ENCODE measurements at regions not wholly inside any gene's neighbourhood (a gene's known extent, or its start where the extent isn't known, plus 50 kb on each side); places are given as distances from the start of the nearest gene placed in this dataset.
"Not testable (repeated sequence)": the region's sequence is repeated elsewhere in the genome, so short reads cannot be mapped to it uniquely, and the experiment has no call there.

DNA sequence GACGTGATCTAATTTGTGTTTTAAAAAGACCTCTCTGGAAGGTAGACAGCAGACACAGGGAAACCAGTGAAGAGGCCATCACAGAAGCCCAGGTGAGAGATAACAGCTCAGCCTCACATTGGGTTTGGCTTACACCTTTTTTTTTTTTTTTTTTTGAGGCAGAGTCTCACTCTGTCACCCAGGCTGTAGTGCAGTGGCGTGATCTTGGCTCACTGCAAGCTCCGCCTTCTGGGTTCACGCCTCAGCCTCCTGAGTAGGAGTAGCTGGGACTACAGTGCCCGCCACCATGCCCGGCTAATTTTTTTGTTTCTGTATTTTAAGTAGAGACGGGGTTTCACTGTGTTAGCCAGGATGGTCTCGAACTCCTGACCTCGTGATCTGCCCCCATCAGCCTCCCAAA, 412.3 kb downstream of the KCNRG start:
- H3K4me1 Mint-ChIP-seq; H3K4me3 Mint-ChIP-seq; H3K27me3 ChIP-seq (ENCODE audit: control insufficient read depth in 2 of 2, insufficient read depth in 2 of 2, low read length in 2 of 2); H3K9me3 ChIP-seq (ENCODE audit: control insufficient read depth in 2 of 3, low read length in 3 of 3); H3K36me3 ChIP-seq (ENCODE audit: control insufficient read depth in 2 of 3, insufficient read depth in 3 of 3, low read length in 3 of 3); DNase-seq; POLR2A ChIA-PET; H3K9me3 Mint-ChIP-seq; H3K27ac Mint-ChIP-seq; H3K36me3 Mint-ChIP-seq; H3K27me3 Mint-ChIP-seq; H3K4me3 ChIP-seq (ENCODE audit: low read length); CTCF ChIA-PET; H3K27ac ChIP-seq (ENCODE audit: low read depth, low read length); intact Hi-C loops (cut with micrococcal nuclease): not testable (repeated sequence)
- peak; percentile 89 for ATAC-seq
- peaks cover 0 to 19% of the 10 kb centered on the region in 2 donors for H3K4me1 ChIP-seq (ENCODE audit: control insufficient read depth in 2 of 2, insufficient read depth in 2 of 2, low read length in 2 of 2)

DNA sequence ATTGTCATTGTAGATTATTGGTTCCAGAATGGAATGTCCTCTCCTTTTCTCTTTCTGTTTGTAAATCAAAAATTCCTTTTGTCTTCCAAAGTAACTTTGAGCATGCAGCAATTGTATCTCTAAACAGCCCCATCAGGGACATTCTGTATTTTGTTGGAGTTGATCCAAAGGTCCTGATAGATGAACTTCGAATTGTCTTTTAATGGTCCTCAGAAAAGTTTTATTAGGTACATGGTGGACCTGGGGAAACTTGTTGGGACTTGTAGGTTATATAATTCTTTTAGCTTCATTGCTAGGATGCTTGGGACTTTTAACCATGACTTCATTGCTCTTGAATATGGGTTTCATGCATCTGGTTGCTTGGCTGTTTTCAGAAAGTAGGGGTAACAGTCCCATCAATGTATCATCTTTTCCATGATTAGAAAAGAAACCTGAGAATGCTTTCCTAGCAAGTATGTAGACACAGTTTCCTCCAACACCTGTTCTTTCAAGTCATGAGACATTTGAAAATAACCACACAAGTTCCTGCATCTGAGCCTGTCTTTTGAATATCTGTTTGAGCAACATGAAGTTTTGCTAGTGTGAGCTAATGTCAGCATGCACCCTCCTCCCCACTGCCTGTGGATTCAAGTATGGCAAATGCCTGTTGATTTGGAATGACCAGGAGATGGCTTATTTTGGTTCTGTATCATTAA, 413.1 kb downstream of the KCNRG start:
- H3K9me3 ChIP-seq (ENCODE audit: control insufficient read depth in 2 of 3, low read length in 3 of 3), result no peaks in the 10 kb centered on the region
- peaks cover 0 to 14% of the 10 kb centered on the region in 2 donors for H3K4me1 ChIP-seq (ENCODE audit: control insufficient read depth in 2 of 2, insufficient read depth in 2 of 2, low read length in 2 of 2)
- Mint-ChIP-seq H3K27me3 (no peaks in the 10 kb centered on the region), H3K4me3 (no peak overlapping the region), H3K9me3 (peaks cover 0 to 3% (median 0%) of the 10 kb centered on the region in 11 donors), H3K36me3 (no peaks in the 10 kb centered on the region), H3K27ac (peak overlapping the region in 1 of 9 donors; percentile 62), H3K4me1 (peaks cover 0 to 8% (median 0%) of the 10 kb centered on the region in 7 donors)
- ChIA-PET POLR2A (no interaction called here), CTCF (no interaction called here)
- no peak for ATAC-seq
- no peaks in the 10 kb centered on the region for H3K27me3 ChIP-seq (ENCODE audit: control insufficient read depth in 2 of 2, insufficient read depth in 2 of 2, low read length in 2 of 2)
- H3K36me3 ChIP-seq (ENCODE audit: control insufficient read depth in 2 of 3, insufficient read depth in 3 of 3, low read length in 3 of 3), result no peaks in the 10 kb centered on the region
- no peak for DNase-seq
- no peak overlapping the region for H3K4me3 ChIP-seq (ENCODE audit: low read length)
- H3K27ac ChIP-seq (ENCODE audit: low read depth, low read length), result no peak overlapping the region
- intact Hi-C loops (cut with micrococcal nuclease), result no loop called here

DNA sequence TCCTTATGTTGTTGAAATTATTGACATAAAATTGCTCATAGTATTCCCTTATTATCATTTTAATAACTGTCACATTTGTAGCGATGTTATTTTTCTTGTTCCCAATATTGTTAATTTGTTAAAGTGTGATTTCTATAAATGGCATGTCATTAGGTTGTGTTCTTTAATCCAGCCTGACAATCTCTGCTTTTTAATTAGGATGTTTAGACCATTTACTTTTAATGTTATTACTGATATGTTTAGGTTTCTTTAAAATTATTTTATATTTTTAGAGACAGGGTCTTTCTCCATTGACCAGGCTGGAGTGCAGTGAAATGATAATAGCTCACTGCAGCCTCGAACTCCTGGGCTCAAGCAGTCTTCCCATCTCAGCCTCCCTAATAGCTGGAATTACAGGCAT, 408.5 kb downstream of the DLEU7 start:
- peaks cover 0 to 7% (median 0%) of the 10 kb centered on the region in 11 donors for H3K9me3 Mint-ChIP-seq
- intact Hi-C loops (cut with micrococcal nuclease), result no loop called here
- no peaks in the 10 kb centered on the region for H3K9me3 ChIP-seq (ENCODE audit: control insufficient read depth in 2 of 3, low read length in 3 of 3)
- no peak for ATAC-seq
- no peaks in the 10 kb centered on the region for H3K27me3 ChIP-seq (ENCODE audit: control insufficient read depth in 2 of 2, insufficient read depth in 2 of 2, low read length in 2 of 2)
- H3K36me3 ChIP-seq (ENCODE audit: control insufficient read depth in 2 of 3, insufficient read depth in 3 of 3, low read length in 3 of 3), result no peaks in the 10 kb centered on the region
- no peak overlapping the region for H3K27ac Mint-ChIP-seq
- H3K4me3 Mint-ChIP-seq, result no peak overlapping the region
- H3K27me3 Mint-ChIP-seq, result peaks cover 0 to 6% (median 0%) of the 10 kb centered on the region in 5 donors
- no peak overlapping the region for H3K4me3 ChIP-seq (ENCODE audit: low read length)
- no peaks in the 10 kb centered on the region for H3K4me1 ChIP-seq (ENCODE audit: control insufficient read depth in 2 of 2, insufficient read depth in 2 of 2, low read length in 2 of 2)
- no peak for DNase-seq
- no peaks in the 10 kb centered on the region for H3K4me1 Mint-ChIP-seq
- CTCF ChIA-PET, result no interaction called here
- no peak overlapping the region for H3K27ac ChIP-seq (ENCODE audit: low read depth, low read length)
- POLR2A ChIA-PET, result no interaction called here
- no peaks in the 10 kb centered on the region for H3K36me3 Mint-ChIP-seq

DNA sequence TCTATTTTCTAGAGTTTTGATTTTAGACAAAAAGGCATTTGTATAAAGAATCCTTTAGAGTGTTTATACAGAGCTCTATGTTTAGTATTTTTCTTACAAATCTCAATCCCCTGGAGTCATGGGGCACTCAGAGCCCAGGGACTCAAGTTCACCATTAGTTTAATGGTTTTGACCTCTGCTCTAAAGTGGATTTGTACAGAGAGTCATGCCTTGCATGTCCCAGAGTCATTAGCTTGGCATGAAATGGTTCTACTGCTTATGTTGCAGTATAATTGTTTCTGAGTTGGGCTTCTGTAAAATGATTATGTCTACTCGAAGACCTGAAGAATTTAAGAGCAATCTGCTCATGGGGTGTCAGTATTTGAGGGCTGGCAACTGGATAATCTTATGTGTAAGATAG, 406.2 kb downstream of the DLEU7 start:
- H3K4me1 Mint-ChIP-seq, result no peaks in the 10 kb centered on the region
- no peak overlapping the region for H3K4me3 Mint-ChIP-seq
- no peaks in the 10 kb centered on the region for H3K4me1 ChIP-seq (ENCODE audit: control insufficient read depth in 2 of 2, insufficient read depth in 2 of 2, low read length in 2 of 2)
- no peaks in the 10 kb centered on the region for H3K36me3 ChIP-seq (ENCODE audit: control insufficient read depth in 2 of 3, insufficient read depth in 3 of 3, low read length in 3 of 3)
- peaks cover 0 to 7% (median 0%) of the 10 kb centered on the region in 11 donors for H3K9me3 Mint-ChIP-seq
- no peak overlapping the region for H3K27ac Mint-ChIP-seq
- ChIA-PET CTCF (no interaction called here), POLR2A (no interaction called here)
- ATAC-seq, result no peak
- H3K27ac ChIP-seq (ENCODE audit: low read depth, low read length), result no peak overlapping the region
- H3K36me3 Mint-ChIP-seq, result no peaks in the 10 kb centered on the region
- H3K27me3 Mint-ChIP-seq, result peaks cover 0 to 8% (median 0%) of the 10 kb centered on the region in 5 donors
- no peaks in the 10 kb centered on the region for H3K9me3 ChIP-seq (ENCODE audit: control insufficient read depth in 2 of 3, low read length in 3 of 3)
- intact Hi-C loops (cut with micrococcal nuclease), result no loop called here
- no peak for DNase-seq
- H3K4me3 ChIP-seq (ENCODE audit: low read length), result no peak overlapping the region
- H3K27me3 ChIP-seq (ENCODE audit: control insufficient read depth in 2 of 2, insufficient read depth in 2 of 2, low read length in 2 of 2), result no peaks in the 10 kb centered on the region

DNA sequence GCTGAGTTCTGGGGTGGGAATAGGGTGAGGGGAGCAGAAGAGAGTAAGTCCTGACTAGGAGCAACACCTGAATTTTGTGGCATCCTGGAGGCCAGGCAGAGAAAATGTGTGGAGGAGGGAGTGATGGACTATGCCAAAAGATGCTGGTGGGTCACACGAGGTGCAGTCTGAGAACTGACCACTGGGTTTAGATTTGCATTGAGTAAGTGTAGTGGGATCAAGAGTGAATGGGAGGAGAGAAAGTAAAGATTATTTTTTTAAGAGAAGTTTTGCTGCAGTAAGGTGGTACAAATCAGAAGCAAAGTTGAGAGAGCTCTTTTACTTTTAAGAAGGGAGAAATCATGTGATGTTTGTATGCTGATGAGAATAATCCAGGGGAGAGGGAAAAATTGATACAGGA, 405.1 kb downstream of the DLEU7 start:
- DNase-seq (no peak), ATAC-seq (no peak)
- H3K27ac Mint-ChIP-seq, result no peak overlapping the region
- POLR2A ChIA-PET, result no interaction called here
- H3K9me3 ChIP-seq (ENCODE audit: control insufficient read depth in 2 of 3, low read length in 3 of 3), result no peaks in the 10 kb centered on the region
- H3K27me3 Mint-ChIP-seq, result peaks cover 0 to 8% (median 0%) of the 10 kb centered on the region in 5 donors
- no peaks in the 10 kb centered on the region for H3K36me3 Mint-ChIP-seq
- H3K9me3 Mint-ChIP-seq, result peaks cover 0 to 5% (median 0%) of the 10 kb centered on the region in 11 donors
- CTCF ChIA-PET, result no interaction called here
- H3K27me3 ChIP-seq (ENCODE audit: control insufficient read depth in 2 of 2, insufficient read depth in 2 of 2, low read length in 2 of 2), result no peaks in the 10 kb centered on the region
- H3K4me1 ChIP-seq (ENCODE audit: control insufficient read depth in 2 of 2, insufficient read depth in 2 of 2, low read length in 2 of 2), result no peaks in the 10 kb centered on the region
- intact Hi-C loops (cut with micrococcal nuclease), result no loop called here
- no peak overlapping the region for H3K4me3 ChIP-seq (ENCODE audit: low read length)
- H3K36me3 ChIP-seq (ENCODE audit: control insufficient read depth in 2 of 3, insufficient read depth in 3 of 3, low read length in 3 of 3), result no peaks in the 10 kb centered on the region
- no peak overlapping the region for H3K4me3 Mint-ChIP-seq
- H3K4me1 Mint-ChIP-seq, result peaks cover 0 to 6% (median 0%) of the 10 kb centered on the region in 7 donors
- H3K27ac ChIP-seq (ENCODE audit: low read depth, low read length), result no peak overlapping the region

DNA sequence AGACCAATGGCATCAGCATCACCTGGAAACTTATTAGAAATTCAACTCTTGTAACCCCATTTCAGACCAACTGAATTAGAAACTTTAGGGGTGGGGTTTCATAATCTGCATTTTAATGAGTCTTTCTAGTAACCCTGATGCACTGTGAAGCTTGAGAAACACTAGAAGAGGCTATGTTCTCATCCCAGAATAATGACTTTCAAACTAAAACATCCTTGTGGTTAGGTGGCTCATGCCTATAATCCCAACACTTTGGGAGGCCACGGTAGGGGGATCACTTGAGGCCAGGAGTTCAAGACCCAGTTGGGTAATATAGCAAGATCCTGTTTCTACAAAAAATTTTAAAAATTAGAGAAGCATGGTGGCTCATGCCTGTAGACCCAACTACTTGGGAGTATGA, 402.4 kb downstream of the DLEU7 start:
- Mint-ChIP-seq H3K27ac (no peak overlapping the region), H3K27me3 (peaks cover 0 to 12% (median 0%) of the 10 kb centered on the region in 5 donors), H3K4me3 (no peak overlapping the region), H3K36me3 (no peaks in the 10 kb centered on the region), H3K4me1 (peaks cover 0 to 6% (median 0%) of the 10 kb centered on the region in 7 donors), H3K9me3 (no peaks in the 10 kb centered on the region)
- H3K4me3 ChIP-seq (ENCODE audit: low read length), result no peak overlapping the region
- H3K27me3 ChIP-seq (ENCODE audit: control insufficient read depth in 2 of 2, insufficient read depth in 2 of 2, low read length in 2 of 2), result no peaks in the 10 kb centered on the region
- DNase-seq, result no peak
- no peaks in the 10 kb centered on the region for H3K36me3 ChIP-seq (ENCODE audit: control insufficient read depth in 2 of 3, insufficient read depth in 3 of 3, low read length in 3 of 3)
- H3K9me3 ChIP-seq (ENCODE audit: control insufficient read depth in 2 of 3, low read length in 3 of 3), result no peaks in the 10 kb centered on the region
- ChIA-PET CTCF (no interaction called here), POLR2A (interaction anchor here (0.6 kb wide), 1 partner anchor 365 kb away, joined by 3 read pairs; no protein-coding TSS in a partner anchor)
- no peaks in the 10 kb centered on the region for H3K4me1 ChIP-seq (ENCODE audit: control insufficient read depth in 2 of 2, insufficient read depth in 2 of 2, low read length in 2 of 2)
- intact Hi-C loops (cut with micrococcal nuclease), result no loop called here
- ATAC-seq, result no peak
- H3K27ac ChIP-seq (ENCODE audit: low read depth, low read length), result no peak overlapping the region

DNA sequence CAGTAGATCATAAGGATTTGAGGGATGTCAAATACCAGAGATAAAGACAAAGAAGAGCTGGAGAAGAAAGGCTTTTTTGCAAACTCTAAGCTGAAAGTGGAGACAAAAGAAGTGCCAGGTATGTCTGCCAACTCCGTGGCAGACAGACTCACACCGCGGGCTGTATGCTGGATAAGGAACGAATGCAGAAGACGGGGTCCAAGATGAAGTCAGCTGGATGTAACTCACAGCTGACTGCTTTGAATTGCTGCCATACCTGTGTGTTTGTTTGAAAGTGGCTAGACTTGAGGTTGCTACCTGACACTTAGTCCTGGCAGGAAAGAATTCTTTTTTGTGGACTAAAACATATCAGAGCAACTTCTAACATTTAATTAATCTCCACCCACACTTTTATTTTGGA, 398.8 kb downstream of the DLEU7 start:
- H3K27me3 ChIP-seq (ENCODE audit: control insufficient read depth in 2 of 2, insufficient read depth in 2 of 2, low read length in 2 of 2), result no peaks in the 10 kb centered on the region
- no peak overlapping the region for H3K27ac Mint-ChIP-seq
- DNase-seq, result no peak
- no peaks in the 10 kb centered on the region for H3K36me3 ChIP-seq (ENCODE audit: control insufficient read depth in 2 of 3, insufficient read depth in 3 of 3, low read length in 3 of 3)
- peaks cover 0 to 15% (median 0%) of the 10 kb centered on the region in 5 donors for H3K27me3 Mint-ChIP-seq
- H3K4me1 ChIP-seq (ENCODE audit: control insufficient read depth in 2 of 2, insufficient read depth in 2 of 2, low read length in 2 of 2), result no peaks in the 10 kb centered on the region
- H3K4me3 Mint-ChIP-seq, result no peak overlapping the region
- no peak overlapping the region for H3K4me3 ChIP-seq (ENCODE audit: low read length)
- H3K9me3 Mint-ChIP-seq, result no peaks in the 10 kb centered on the region
- H3K27ac ChIP-seq (ENCODE audit: low read depth, low read length), result no peak overlapping the region
- no peaks in the 10 kb centered on the region for H3K9me3 ChIP-seq (ENCODE audit: control insufficient read depth in 2 of 3, low read length in 3 of 3)
- intact Hi-C loops (cut with micrococcal nuclease), result no loop called here
- H3K36me3 Mint-ChIP-seq, result no peaks in the 10 kb centered on the region
- ATAC-seq, result no peak
- ChIA-PET POLR2A (no interaction called here), CTCF (interaction anchor here (0.7 kb wide), 1 partner anchor 18 kb away, joined by 3 read pairs; no protein-coding TSS in a partner anchor)
- H3K4me1 Mint-ChIP-seq, result peaks cover 0 to 7% (median 0%) of the 10 kb centered on the region in 7 donors

Measured in naive thymus-derived CD4-positive, alpha-beta T cell (primary cell).